Limb (tissue), 2 donors: ENCODE measurements at regions not wholly inside any gene's neighbourhood (a gene's known extent, or its start where the extent isn't known, plus 50 kb on each side); places are given as distances from the start of the nearest gene placed in this dataset.
A peak's percentile ranks its signal among the peaks of the same experiment; 100 is the strongest.

Source experiments
- DNase-seq, 2 donors: peaks; one replicate each; pipeline ENCODE4 v3.0.0-alpha.2; 2016; ENCODE audit errors: extremely low spot score in 2 of 2

GRCh38 chr13:64033921-64034320 is 2618.3 kb upstream of the PCDH20 start:
- no peak for DNase-seq

- no peak for DNase-seq
Measured at GRCh38 chr13:64029343-64030093, 2613.9 kb upstream of the PCDH20 start.

- DNase-seq: no peak
Measured at GRCh38 chr13:64028551-64028950, 2612.9 kb upstream of the PCDH20 start.

- DNase-seq: no peak
Measured at GRCh38 chr13:64020126-64020525, 2604.5 kb upstream of the PCDH20 start.

- DNase-seq: no peak
Measured at GRCh38 chr13:64007339-64007738, 2591.7 kb upstream of the PCDH20 start.

- DNase-seq: no peak
Measured at GRCh38 chr13:64000321-64000720, 2584.7 kb upstream of the PCDH20 start.

GRCh38 chr13:63999614-64000305 is 2584.1 kb upstream of the PCDH20 start:
- DNase-seq: no peak

GRCh38 chr13:63983366-63983765 is 2567.7 kb upstream of the PCDH20 start:
- DNase-seq: no peak

- no peak for DNase-seq
Measured at GRCh38 chr13:63979951-63980350, 2564.3 kb upstream of the PCDH20 start.

- DNase-seq: no peak
Measured at GRCh38 chr13:63972328-63972727, 2556.7 kb upstream of the PCDH20 start.

GRCh38 chr13:63954683-63955082 is 2539.0 kb upstream of the PCDH20 start:
- no peak for DNase-seq

- no peak for DNase-seq
Measured at GRCh38 chr13:63948045-63948444, 2532.4 kb upstream of the PCDH20 start.

- no peak for DNase-seq
Measured at GRCh38 chr13:63944911-63945310, 2529.3 kb upstream of the PCDH20 start.

GRCh38 chr13:63942372-63942771 is 2526.7 kb upstream of the PCDH20 start:
- DNase-seq: no peak

- DNase-seq: no peak
Measured at GRCh38 chr13:63938851-63939250, 2523.2 kb upstream of the PCDH20 start.

- DNase-seq: peak; percentile 32 to 38
Measured at GRCh38 chr13:63910511-63910910, 2494.9 kb upstream of the PCDH20 start.

GRCh38 chr13:63909726-63910375 is 2494.2 kb upstream of the PCDH20 start:
- peak in 1 of 2 donors; percentile 17 for DNase-seq

GRCh38 chr13:63902141-63902540 is 2486.5 kb upstream of the PCDH20 start:
- no peak for DNase-seq

GRCh38 chr13:63901630-63902029 is 2486.0 kb upstream of the PCDH20 start:
- no peak for DNase-seq

GRCh38 chr13:63900406-63900805 is 2484.8 kb upstream of the PCDH20 start:
- no peak for DNase-seq

GRCh38 chr13:63896321-63896720 is 2480.7 kb upstream of the PCDH20 start:
- no peak for DNase-seq

- DNase-seq: no peak
Measured at GRCh38 chr13:63882052-63882451, 2466.4 kb upstream of the PCDH20 start.

GRCh38 chr13:63880705-63881104 is 2465.1 kb upstream of the PCDH20 start:
- no peak for DNase-seq
